ENCODE measurements at regions not wholly inside any gene's neighbourhood (a gene's known extent, or its start where the extent isn't known, plus 50 kb on each side); places are given as distances from the start of the nearest gene placed in this dataset.

- TF ChIP-seq CTCF (IDR thresholded peaks at IDR 0.05; ENCODE audit: control insufficient read depth, extremely low read depth, insufficient read depth), result no peak
- no peak for DNase-seq (ENCODE audit: low read depth)
- no peak overlapping the region for H3K4me3 ChIP-seq (ENCODE audit: low read depth, low read length)
Measured at GRCh38 chr7:94099679-94100078, 95.5 kb upstream of the BET1 start.

GRCh38 chr7:94100723-94101345, 96.7 kb upstream of the BET1 start:
- no peak for TF ChIP-seq CTCF (IDR thresholded peaks at IDR 0.05; ENCODE audit: control insufficient read depth, extremely low read depth, insufficient read depth)
- DNase-seq (ENCODE audit: low read depth), result no peak
- no peak overlapping the region for H3K4me3 ChIP-seq (ENCODE audit: low read depth, low read length)

GRCh38 chr7:94104301-94104700, 100.1 kb upstream of the BET1 start:
- no peak for DNase-seq (ENCODE audit: low read depth)
- H3K4me3 ChIP-seq (ENCODE audit: low read depth, low read length), result no peak overlapping the region
- no peak for TF ChIP-seq CTCF (IDR thresholded peaks at IDR 0.05; ENCODE audit: control insufficient read depth, extremely low read depth, insufficient read depth)

- no peak for TF ChIP-seq CTCF (IDR thresholded peaks at IDR 0.05; ENCODE audit: control insufficient read depth, extremely low read depth, insufficient read depth)
- H3K4me3 ChIP-seq (ENCODE audit: low read depth, low read length), result no peak overlapping the region
- no peak for DNase-seq (ENCODE audit: low read depth)
Measured at GRCh38 chr7:94109556-94109955, 105.4 kb upstream of the BET1 start.

- H3K4me3 ChIP-seq (ENCODE audit: low read depth, low read length), result no peak overlapping the region
- TF ChIP-seq CTCF (IDR thresholded peaks at IDR 0.05; ENCODE audit: control insufficient read depth, extremely low read depth, insufficient read depth), result no peak
- no peak for DNase-seq (ENCODE audit: low read depth)
Measured at GRCh38 chr7:94111009-94111408, 106.9 kb upstream of the BET1 start.

GRCh38 chr7:94115316-94115715, 111.2 kb upstream of the BET1 start:
- DNase-seq (ENCODE audit: low read depth), result no peak
- no peak for TF ChIP-seq CTCF (IDR thresholded peaks at IDR 0.05; ENCODE audit: control insufficient read depth, extremely low read depth, insufficient read depth)
- H3K4me3 ChIP-seq (ENCODE audit: low read depth, low read length), result no peak overlapping the region

GRCh38 chr7:94123136-94123535, 119.0 kb upstream of the BET1 start:
- H3K4me3 ChIP-seq (ENCODE audit: low read depth, low read length), result no peak overlapping the region
- TF ChIP-seq CTCF (IDR thresholded peaks at IDR 0.05; ENCODE audit: control insufficient read depth, extremely low read depth, insufficient read depth), result no peak
- no peak for DNase-seq (ENCODE audit: low read depth)

All from LNCaP clone FGC (cell line).